Erythroblast (primary cell): ENCODE measurements at regions not wholly inside any gene's neighbourhood (a gene's known extent, or its start where the extent isn't known, plus 50 kb on each side); places are given as distances from the start of the nearest gene placed in this dataset.

ENCODE experiments used
- GATA1 ChIP-seq: IDR thresholded peaks from 2 replicates; pipeline ENCODE4 v1.6.1; 2011; ENCODE audit warnings: low read depth, mild to moderate bottlenecking, control low read depth, low read length, moderate library complexity
- POLR2A ChIP-seq: IDR thresholded peaks from 2 replicates; pipeline ENCODE4 v1.6.1; 2011; ENCODE audit warnings: mild to moderate bottlenecking, low read length

- TF ChIP-seq POLR2A = no peak
- no peak for TF ChIP-seq GATA1
These were observed 357.7 kb downstream of the NPR3 start for GRCh38 chr5:33068786-33069185.
